ENCODE measurements at regions not wholly inside any gene's neighbourhood (a gene's known extent, or its start where the extent isn't known, plus 50 kb on each side); places are given as distances from the start of the nearest gene placed in this dataset.

DNA sequence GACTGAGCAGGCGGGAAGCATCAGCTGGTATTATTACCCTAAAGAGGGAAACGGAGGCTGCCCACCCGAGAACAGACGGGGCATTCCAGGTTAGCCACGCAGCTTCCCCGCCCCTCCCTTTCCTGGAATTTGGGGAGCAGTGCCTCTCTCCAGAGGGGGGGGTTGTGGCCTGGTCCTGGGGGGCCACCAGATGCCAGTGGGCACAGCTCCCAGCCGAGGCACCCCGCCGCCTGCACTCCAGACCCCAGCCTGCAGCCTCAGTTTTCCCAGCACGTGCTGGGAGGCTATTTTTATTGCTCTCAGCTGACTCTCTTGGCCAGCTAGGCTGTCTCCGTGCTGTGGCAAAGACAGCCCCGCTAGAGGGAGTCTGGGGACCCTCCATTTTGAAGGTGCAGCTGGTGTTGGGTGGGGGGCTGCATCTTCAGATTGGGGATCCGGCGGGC is 62.7 kb upstream of the GSE1 start:
- TF ChIP-seq, protein P1, sequence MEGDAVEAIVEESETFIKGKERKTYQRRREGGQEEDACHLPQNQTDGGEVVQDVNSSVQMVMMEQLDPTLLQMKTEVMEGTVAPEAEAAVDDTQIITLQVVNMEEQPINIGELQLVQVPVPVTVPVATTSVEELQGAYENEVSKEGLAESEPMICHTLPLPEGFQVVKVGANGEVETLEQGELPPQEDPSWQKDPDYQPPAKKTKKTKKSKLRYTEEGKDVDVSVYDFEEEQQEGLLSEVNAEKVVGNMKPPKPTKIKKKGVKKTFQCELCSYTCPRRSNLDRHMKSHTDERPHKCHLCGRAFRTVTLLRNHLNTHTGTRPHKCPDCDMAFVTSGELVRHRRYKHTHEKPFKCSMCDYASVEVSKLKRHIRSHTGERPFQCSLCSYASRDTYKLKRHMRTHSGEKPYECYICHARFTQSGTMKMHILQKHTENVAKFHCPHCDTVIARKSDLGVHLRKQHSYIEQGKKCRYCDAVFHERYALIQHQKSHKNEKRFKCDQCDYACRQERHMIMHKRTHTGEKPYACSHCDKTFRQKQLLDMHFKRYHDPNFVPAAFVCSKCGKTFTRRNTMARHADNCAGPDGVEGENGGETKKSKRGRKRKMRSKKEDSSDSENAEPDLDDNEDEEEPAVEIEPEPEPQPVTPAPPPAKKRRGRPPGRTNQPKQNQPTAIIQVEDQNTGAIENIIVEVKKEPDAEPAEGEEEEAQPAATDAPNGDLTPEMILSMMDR (optimal IDR thresholded peaks at IDR 0.05 in 1 of 3, IDR thresholded peaks at IDR 0.05 in 1 of 3, conservative IDR thresholded peaks at IDR 0.05 in 1 of 3; ENCODE audit: extremely low read depth in 1 of 3, insufficient read depth in 2 of 3, low read length in 3 of 3), result no peak
- no peak for TF ChIP-seq EZH2 (IDR thresholded peaks at IDR 0.05; ENCODE audit: low read length)
